ENCODE measurements at regions not wholly inside any gene's neighbourhood (a gene's known extent, or its start where the extent isn't known, plus 50 kb on each side); places are given as distances from the start of the nearest gene placed in this dataset.
"Not testable (repeated sequence)": the region's sequence is repeated elsewhere in the genome, so short reads cannot be mapped to it uniquely, and the experiment has no call there.

DNA sequence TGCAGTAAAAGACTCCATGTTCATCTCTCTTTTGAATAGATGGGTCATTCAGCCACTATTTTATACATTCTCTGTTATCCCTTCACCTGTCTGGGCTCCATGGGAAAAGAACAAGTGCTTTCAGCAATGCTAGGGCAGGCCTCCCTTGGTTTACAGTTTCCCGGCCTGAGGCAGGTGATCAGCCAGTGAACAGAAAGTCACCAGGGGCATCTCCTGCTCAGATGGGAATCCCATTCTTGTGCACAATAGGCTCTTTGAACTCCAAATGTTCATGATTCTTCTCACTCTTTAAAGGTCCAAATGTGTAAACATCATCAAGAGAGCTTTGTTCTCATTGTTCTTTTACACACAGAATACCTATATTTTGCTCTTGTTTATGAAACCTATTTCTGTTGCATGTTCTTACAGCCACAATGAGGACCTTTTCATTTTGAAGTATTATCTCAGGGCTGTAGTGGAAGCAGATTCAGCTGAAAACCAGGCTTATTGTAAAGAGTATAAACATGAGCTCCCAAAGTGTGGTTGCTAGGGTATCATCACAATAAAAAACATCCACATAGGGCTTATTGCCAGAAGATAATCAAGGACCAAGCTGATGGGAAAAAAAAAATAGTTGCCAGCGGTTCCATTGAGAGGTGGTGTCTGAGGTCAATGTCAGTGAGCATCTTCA is 267.1 kb upstream of the SGK1 start:
- Histone ChIP-seq H3K36me3 (replicated peaks in 1 of 2) (no peaks in the 10 kb centered on the region), H3K4me1 (replicated peaks in 1 of 2) (no peaks in the 10 kb centered on the region), H3K27me3 (no peaks in the 10 kb centered on the region), H3K9me3 (replicated peaks in 1 of 3) (no peaks in the 10 kb centered on the region), H3K4me3 (no peak overlapping the region), H3K27ac (no peak overlapping the region)
- intact Hi-C loops (cut with DNase I) = no loop called here
- no peak for TF ChIP-seq POLR2A (IDR thresholded peaks at IDR 0.05)
- no peak for TF ChIP-seq CTCF (IDR thresholded peaks at IDR 0.05)
- DNase-seq = no peak
- 61 to 74% (median 71%) methylated on average over 2 of the region's 2 CpGs for WGBS, 4 donors

- H3K4me1 ChIP-seq (replicated peaks in 1 of 2) = no peaks in the 10 kb centered on the region
- H3K4me3 ChIP-seq = no peak overlapping the region
- no peaks in the 10 kb centered on the region for H3K36me3 ChIP-seq (replicated peaks in 1 of 2)
- H3K27ac ChIP-seq = no peak overlapping the region
- DNase-seq = no peak
- TF ChIP-seq CTCF (IDR thresholded peaks at IDR 0.05) (no peak), POLR2A (IDR thresholded peaks at IDR 0.05) (no peak)
- H3K27me3 ChIP-seq = no peaks in the 10 kb centered on the region
- intact Hi-C loops (cut with DNase I) = no loop called here
- no peaks in the 10 kb centered on the region for H3K9me3 ChIP-seq (replicated peaks in 1 of 3)
Observed at GRCh38 chr6:134577998-134578397, 260.1 kb upstream of the SGK1 start.

DNA sequence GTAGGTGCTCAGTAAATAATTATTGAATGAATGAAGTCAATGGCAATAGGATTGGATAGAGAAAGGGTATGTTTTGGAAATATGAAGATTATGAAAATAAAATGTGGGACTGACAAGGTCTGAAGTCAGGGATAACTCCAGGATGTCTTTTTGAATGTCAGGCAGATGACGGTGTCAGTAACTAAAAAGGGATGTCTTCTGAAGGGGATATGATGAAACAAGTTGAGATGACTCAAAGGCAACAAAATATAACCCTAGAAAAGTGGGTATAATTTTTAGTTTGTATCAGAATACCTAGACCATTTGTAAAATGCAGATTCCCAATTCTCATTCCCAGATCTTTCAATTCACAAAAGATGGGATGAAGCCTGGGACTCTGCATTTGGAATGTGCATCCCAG is 257.3 kb upstream of the SGK1 start:
- intact Hi-C loops (cut with DNase I) = no loop called here

DNA sequence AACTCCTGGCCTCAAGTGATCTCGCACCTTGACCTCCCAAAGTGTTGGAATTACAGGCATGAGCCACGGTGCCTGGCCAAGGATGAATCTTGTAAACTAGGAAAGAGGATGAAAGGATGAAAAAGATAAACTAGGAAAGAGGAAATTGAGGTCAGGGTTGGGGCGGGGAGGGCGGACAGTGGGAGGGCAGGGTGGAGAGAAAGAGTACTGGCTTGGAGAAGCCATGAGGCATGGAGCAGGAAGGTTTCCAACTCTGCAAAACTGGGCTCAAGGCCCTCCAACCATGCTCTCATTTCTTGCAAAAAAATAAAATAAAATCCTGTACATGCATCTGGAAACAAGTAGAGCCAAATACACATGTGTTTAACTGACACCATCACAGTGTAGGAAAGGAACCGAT is 256.6 kb upstream of the SGK1 start:
- no peak for TF ChIP-seq POLR2A (IDR thresholded peaks at IDR 0.05)
- TF ChIP-seq CTCF (IDR thresholded peaks at IDR 0.05) = no peak
- intact Hi-C loops (cut with DNase I) = no loop called here
- WGBS, 4 donors = 53 to 60% (median 55%) methylated on average over 5 of the region's 5 CpGs

More for the DNA sequence above, 257.3 kb upstream of the SGK1 start:
- TF ChIP-seq CTCF (IDR thresholded peaks at IDR 0.05) = no peak
- no peak for TF ChIP-seq POLR2A (IDR thresholded peaks at IDR 0.05)
- Histone ChIP-seq H3K27ac (no peak overlapping the region), H3K9me3 (replicated peaks in 1 of 3) (no peaks in the 10 kb centered on the region), H3K4me3 (no peak overlapping the region), H3K36me3 (replicated peaks in 1 of 2) (no peaks in the 10 kb centered on the region), H3K4me1 (replicated peaks in 1 of 2) (no peaks in the 10 kb centered on the region), H3K27me3 (no peaks in the 10 kb centered on the region)
- DNase-seq = no peak
- 0 to 45% (median 20%) methylated on average over 1 of the region's 1 CpG for WGBS, 4 donors

DNA sequence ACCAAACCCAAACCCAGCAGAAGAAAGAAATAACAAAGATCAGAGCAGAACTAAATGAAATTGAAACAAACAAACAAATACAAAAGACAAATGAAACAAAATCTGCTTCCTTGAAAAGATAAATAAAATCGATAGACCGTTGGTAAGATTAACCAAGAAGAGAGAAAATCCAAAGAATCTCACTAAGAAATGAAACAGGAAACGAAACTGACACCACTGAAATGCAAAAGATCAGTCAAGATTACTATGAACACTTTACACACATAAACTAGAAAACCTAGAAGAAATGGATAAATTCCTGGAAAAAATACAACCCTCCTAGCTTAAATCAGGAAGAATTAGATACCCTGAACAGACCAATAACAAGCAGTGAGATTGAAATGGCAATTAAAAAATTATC is 252.1 kb upstream of the SGK1 start:
- H3K4me3 ChIP-seq; intact Hi-C loops (cut with DNase I); H3K27ac ChIP-seq: not testable (repeated sequence)

More for the DNA sequence above, 256.6 kb upstream of the SGK1 start:
- no peaks in the 10 kb centered on the region for H3K4me1 ChIP-seq (replicated peaks in 1 of 2)
- no peaks in the 10 kb centered on the region for H3K27me3 ChIP-seq
- no peak overlapping the region for H3K4me3 ChIP-seq
- H3K9me3 ChIP-seq (replicated peaks in 1 of 3) = no peaks in the 10 kb centered on the region
- no peak for DNase-seq
- H3K36me3 ChIP-seq (replicated peaks in 1 of 2) = no peaks in the 10 kb centered on the region
- no peak overlapping the region for H3K27ac ChIP-seq

More for the DNA sequence above, 252.1 kb upstream of the SGK1 start:
- not testable (repeated sequence) for DNase-seq; H3K36me3 ChIP-seq (replicated peaks in 1 of 2); H3K9me3 ChIP-seq (replicated peaks in 1 of 3); H3K4me1 ChIP-seq (replicated peaks in 1 of 2); H3K27me3 ChIP-seq
- WGBS, 4 donors = 73 to 81% (median 74%) methylated on average over 3 of the region's 3 CpGs

Data from adrenal gland (tissue), 9 donors.